ENCODE measurements at regions not wholly inside any gene's neighbourhood (a gene's known extent, or its start where the extent isn't known, plus 50 kb on each side); places are given as distances from the start of the nearest gene placed in this dataset.

DNA sequence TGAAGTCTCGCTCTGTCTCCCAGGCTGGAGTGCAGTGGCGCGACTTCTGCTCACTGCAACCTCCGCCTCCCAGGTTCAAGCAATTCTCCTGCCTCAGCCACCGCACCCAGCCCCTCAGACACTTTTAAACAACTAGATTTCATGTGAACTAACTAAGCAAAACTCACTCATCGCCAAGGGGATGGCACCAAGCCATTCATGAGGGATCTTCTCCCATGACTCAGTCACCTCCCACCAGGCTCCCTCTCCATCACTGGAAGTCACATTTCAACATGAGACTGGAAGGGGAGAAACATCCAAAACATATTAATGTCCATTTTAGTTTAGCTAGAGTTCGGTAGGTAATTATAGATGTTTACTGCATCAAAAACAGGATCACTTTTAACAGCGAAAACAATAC lies 95.9 kb upstream of the PRL start (continued):
- TF ChIP-seq, protein P1, sequence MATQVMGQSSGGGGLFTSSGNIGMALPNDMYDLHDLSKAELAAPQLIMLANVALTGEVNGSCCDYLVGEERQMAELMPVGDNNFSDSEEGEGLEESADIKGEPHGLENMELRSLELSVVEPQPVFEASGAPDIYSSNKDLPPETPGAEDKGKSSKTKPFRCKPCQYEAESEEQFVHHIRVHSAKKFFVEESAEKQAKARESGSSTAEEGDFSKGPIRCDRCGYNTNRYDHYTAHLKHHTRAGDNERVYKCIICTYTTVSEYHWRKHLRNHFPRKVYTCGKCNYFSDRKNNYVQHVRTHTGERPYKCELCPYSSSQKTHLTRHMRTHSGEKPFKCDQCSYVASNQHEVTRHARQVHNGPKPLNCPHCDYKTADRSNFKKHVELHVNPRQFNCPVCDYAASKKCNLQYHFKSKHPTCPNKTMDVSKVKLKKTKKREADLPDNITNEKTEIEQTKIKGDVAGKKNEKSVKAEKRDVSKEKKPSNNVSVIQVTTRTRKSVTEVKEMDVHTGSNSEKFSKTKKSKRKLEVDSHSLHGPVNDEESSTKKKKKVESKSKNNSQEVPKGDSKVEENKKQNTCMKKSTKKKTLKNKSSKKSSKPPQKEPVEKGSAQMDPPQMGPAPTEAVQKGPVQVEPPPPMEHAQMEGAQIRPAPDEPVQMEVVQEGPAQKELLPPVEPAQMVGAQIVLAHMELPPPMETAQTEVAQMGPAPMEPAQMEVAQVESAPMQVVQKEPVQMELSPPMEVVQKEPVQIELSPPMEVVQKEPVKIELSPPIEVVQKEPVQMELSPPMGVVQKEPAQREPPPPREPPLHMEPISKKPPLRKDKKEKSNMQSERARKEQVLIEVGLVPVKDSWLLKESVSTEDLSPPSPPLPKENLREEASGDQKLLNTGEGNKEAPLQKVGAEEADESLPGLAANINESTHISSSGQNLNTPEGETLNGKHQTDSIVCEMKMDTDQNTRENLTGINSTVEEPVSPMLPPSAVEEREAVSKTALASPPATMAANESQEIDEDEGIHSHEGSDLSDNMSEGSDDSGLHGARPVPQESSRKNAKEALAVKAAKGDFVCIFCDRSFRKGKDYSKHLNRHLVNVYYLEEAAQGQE (IDR thresholded peaks at IDR 0.05; ENCODE audit: low read depth, low read length), result no peak

DNA sequence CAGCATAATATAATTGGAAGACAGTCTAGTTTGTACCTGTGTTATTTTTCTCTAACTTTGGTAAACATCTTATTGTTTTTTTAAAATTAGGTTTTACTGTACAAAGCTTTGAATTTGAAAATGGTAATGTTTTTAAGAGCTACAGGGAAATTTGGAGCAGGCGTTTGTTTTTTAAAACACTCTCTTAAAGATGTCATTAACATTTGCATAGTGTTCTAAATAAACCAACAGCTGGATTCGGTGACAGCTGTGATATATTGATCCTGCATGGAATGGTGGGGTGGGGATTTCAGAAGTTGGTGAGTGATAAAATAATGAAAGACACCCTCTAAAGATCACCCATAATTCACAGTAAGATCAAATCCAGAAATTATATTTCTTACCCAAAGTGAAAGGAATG lies 97.9 kb upstream of the PRL start:
- H3F3A ChIP-seq (replicated peaks; ENCODE audit: insufficient read depth), result no peaks in the 10 kb centered on the region
- no peaks in the 10 kb centered on the region; a peak in 1 of 4 replicates for H3K4me1 ChIP-seq (ENCODE audit: control insufficient read depth in 1 of 2, insufficient read depth in 2 of 2, low read depth in 1 of 2, low read length in 1 of 2)
- no peaks in the 10 kb centered on the region for H3K27me3 ChIP-seq (ENCODE audit: insufficient read depth)
- no peaks in the 10 kb centered on the region for H3K9me3 ChIP-seq
- no peak for TF ChIP-seq EZH2phosphoT487 (IDR thresholded peaks at IDR 0.05; ENCODE audit: borderline replicate concordance, low read depth)
- TF ChIP-seq JUND (IDR thresholded peaks at IDR 0.05), result no peak
- no peak for TF ChIP-seq FOXJ3 (CRISPR knock-in tag; IDR thresholded peaks at IDR 0.05)
- TF ChIP-seq RAD21 (IDR thresholded peaks at IDR 0.05; ENCODE audit: low read length), result no peak
- TF ChIP-seq RCOR1 (IDR thresholded peaks at IDR 0.05; ENCODE audit: low read length), result no peak
- no peak for TF ChIP-seq POLR2AphosphoS5 (IDR thresholded peaks at IDR 0.05; ENCODE audit: low read depth, low read length)
- TF ChIP-seq CHD2 (IDR thresholded peaks at IDR 0.05; ENCODE audit: low read length, partially characterized antibody), result no peak
- no peak for TF ChIP-seq NRF1 (IDR thresholded peaks at IDR 0.05; ENCODE audit: low read depth, low read length)
- TF ChIP-seq, protein P2, sequence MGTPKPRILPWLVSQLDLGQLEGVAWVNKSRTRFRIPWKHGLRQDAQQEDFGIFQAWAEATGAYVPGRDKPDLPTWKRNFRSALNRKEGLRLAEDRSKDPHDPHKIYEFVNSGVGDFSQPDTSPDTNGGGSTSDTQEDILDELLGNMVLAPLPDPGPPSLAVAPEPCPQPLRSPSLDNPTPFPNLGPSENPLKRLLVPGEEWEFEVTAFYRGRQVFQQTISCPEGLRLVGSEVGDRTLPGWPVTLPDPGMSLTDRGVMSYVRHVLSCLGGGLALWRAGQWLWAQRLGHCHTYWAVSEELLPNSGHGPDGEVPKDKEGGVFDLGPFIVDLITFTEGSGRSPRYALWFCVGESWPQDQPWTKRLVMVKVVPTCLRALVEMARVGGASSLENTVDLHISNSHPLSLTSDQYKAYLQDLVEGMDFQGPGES (IDR thresholded peaks at IDR 0.05; ENCODE audit: low read depth, low read length), result no peak
- TF ChIP-seq MXI1 (IDR thresholded peaks at IDR 0.05; ENCODE audit: low read depth, low read length), result no peak
- TF ChIP-seq TCF12 (IDR thresholded peaks at IDR 0.05), result no peak
- no peak overlapping the region for H3K4me3 ChIP-seq (ENCODE audit: low read depth in 2 of 2, low read length in 1 of 2)
- CTCF ChIA-PET, result no interaction called here
- H3K9ac ChIP-seq, result no peak overlapping the region
- no peaks in the 10 kb centered on the region for H4K20me1 ChIP-seq (ENCODE audit: insufficient read depth)
- no peaks in the 10 kb centered on the region for H3K36me3 ChIP-seq (replicated peaks in 1 of 2; ENCODE audit: control insufficient read depth in 1 of 2, insufficient read depth in 2 of 2, low read length in 1 of 2)
- H3K79me2 ChIP-seq (ENCODE audit: insufficient read depth), result no peaks in the 10 kb centered on the region
- H3K4me2 ChIP-seq, result no peak overlapping the region
- H3K9me2 ChIP-seq, result no peaks in the 10 kb centered on the region
- POLR2A ChIA-PET, result no interaction called here
- no peak for DNase-seq
- 75% methylated on average over 2 of the region's 2 CpGs for WGBS (ENCODE audit: low lambda C conversion rate)
- no peak overlapping the region for H2AFZ ChIP-seq (ENCODE audit: low read depth)
- no peak overlapping the region for H3K27ac ChIP-seq (ENCODE audit: low read depth in 2 of 2, low read length in 1 of 2)

GRCh38 chr6:22399693-22400092 lies 102.9 kb upstream of the PRL start:
- 93% methylated on average over 3 of the region's 4 CpGs for WGBS (ENCODE audit: low lambda C conversion rate)
- H3K9ac ChIP-seq, result no peak overlapping the region
- H3K36me3 ChIP-seq (replicated peaks in 1 of 2; ENCODE audit: control insufficient read depth in 1 of 2, insufficient read depth in 2 of 2, low read length in 1 of 2), result no peaks in the 10 kb centered on the region
- no peaks in the 10 kb centered on the region for H3K79me2 ChIP-seq (ENCODE audit: insufficient read depth)
- no peak overlapping the region; a peak in 1 of 4 replicates for H3K27ac ChIP-seq (ENCODE audit: low read depth in 2 of 2, low read length in 1 of 2)
- H3K4me1 ChIP-seq (ENCODE audit: control insufficient read depth in 1 of 2, insufficient read depth in 2 of 2, low read depth in 1 of 2, low read length in 1 of 2), result peaks cover 0 to 3% of the 10 kb centered on the region in 2 experiments; a peak in 1 of 4 replicates
- H2AFZ ChIP-seq (ENCODE audit: low read depth), result no peak overlapping the region
- no peaks in the 10 kb centered on the region for H3K27me3 ChIP-seq (ENCODE audit: insufficient read depth)
- no peaks in the 10 kb centered on the region for H3K9me3 ChIP-seq
- no peak overlapping the region for H3K4me3 ChIP-seq (ENCODE audit: low read depth in 2 of 2, low read length in 1 of 2)
- no peaks in the 10 kb centered on the region for H4K20me1 ChIP-seq (ENCODE audit: insufficient read depth)
- DNase-seq, result no peak
- H3F3A ChIP-seq (replicated peaks; ENCODE audit: insufficient read depth), result no peaks in the 10 kb centered on the region
- H3K9me2 ChIP-seq, result no peaks in the 10 kb centered on the region
- ChIA-PET CTCF (no interaction called here), POLR2A (no interaction called here)
- H3K4me2 ChIP-seq, result no peak overlapping the region
- TF ChIP-seq SMC3 (IDR thresholded peaks at IDR 0.05; ENCODE audit: low read depth, low read length), result no peak
- no peak for TF ChIP-seq MAX (IDR thresholded peaks at IDR 0.05; ENCODE audit: low read depth)
- no peak for TF ChIP-seq ELF1 (IDR thresholded peaks at IDR 0.05)
- TF ChIP-seq, protein P3, sequence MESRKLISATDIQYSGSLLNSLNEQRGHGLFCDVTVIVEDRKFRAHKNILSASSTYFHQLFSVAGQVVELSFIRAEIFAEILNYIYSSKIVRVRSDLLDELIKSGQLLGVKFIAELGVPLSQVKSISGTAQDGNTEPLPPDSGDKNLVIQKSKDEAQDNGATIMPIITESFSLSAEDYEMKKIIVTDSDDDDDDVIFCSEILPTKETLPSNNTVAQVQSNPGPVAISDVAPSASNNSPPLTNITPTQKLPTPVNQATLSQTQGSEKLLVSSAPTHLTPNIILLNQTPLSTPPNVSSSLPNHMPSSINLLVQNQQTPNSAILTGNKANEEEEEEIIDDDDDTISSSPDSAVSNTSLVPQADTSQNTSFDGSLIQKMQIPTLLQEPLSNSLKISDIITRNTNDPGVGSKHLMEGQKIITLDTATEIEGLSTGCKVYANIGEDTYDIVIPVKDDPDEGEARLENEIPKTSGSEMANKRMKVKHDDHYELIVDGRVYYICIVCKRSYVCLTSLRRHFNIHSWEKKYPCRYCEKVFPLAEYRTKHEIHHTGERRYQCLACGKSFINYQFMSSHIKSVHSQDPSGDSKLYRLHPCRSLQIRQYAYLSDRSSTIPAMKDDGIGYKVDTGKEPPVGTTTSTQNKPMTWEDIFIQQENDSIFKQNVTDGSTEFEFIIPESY (IDR thresholded peaks at IDR 0.05; ENCODE audit: borderline replicate concordance, low read depth), result no peak
- no peak for TF ChIP-seq RFX5 (IDR thresholded peaks at IDR 0.05; ENCODE audit: low read length)
- no peak for TF ChIP-seq NFIC (IDR thresholded peaks at IDR 0.05; ENCODE audit: borderline replicate concordance)
- no peak for TF ChIP-seq NRF1 (IDR thresholded peaks at IDR 0.05; ENCODE audit: low read depth, low read length)
- no peak for TF ChIP-seq GATA2 (CRISPR knock-in tag; IDR thresholded peaks at IDR 0.05)
